GM18868 (cell line): ENCODE measurements at regions not wholly inside any gene's neighbourhood (a gene's known extent, or its start where the extent isn't known, plus 50 kb on each side); places are given as distances from the start of the nearest gene placed in this dataset.

ENCODE experiments used
- ATAC-seq: cut with Tn5 transposase; IDR thresholded peaks from one replicate; pipeline ENCODE4 v1.9.1; 2021; ENCODE audit warnings: mild to moderate bottlenecking, moderate library complexity; ENCODE audit not compliant: unreplicated experiment

GRCh38 chr4:111537871-111538270 is 607.4 kb upstream of the FAM241A start:
- ATAC-seq = no peak

GRCh38 chr4:111540671-111541070 is 604.6 kb upstream of the FAM241A start:
- ATAC-seq = no peak

- no peak for ATAC-seq
Measured at GRCh38 chr4:111542056-111542455, 603.2 kb upstream of the FAM241A start.

- no peak for ATAC-seq
Measured at GRCh38 chr4:111546881-111547280, 598.4 kb upstream of the FAM241A start.

- ATAC-seq = peak; percentile 41
Measured at GRCh38 chr4:111556141-111556781, 589.0 kb upstream of the FAM241A start.

DNA sequence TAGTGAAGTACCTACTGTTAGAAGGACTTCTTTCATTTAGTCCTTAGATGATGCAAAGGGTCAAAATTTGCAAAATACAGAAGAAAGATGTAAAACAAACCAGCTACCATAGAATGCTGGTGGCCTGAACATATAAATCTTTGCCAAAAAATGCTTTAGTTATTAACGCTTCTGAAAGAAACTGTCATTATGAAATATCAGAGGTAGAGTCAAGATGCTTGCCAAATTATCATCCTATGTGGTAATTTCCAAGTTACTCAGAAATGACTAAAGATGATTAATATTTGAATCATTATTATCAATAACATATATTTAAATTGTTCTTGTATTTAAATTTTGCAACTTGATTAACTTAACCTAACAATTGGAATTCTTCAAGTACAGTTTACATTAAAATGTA is 588.4 kb upstream of the FAM241A start:
- no peak for ATAC-seq

GRCh38 chr4:111562826-111563225 is 582.4 kb upstream of the FAM241A start:
- no peak for ATAC-seq

DNA sequence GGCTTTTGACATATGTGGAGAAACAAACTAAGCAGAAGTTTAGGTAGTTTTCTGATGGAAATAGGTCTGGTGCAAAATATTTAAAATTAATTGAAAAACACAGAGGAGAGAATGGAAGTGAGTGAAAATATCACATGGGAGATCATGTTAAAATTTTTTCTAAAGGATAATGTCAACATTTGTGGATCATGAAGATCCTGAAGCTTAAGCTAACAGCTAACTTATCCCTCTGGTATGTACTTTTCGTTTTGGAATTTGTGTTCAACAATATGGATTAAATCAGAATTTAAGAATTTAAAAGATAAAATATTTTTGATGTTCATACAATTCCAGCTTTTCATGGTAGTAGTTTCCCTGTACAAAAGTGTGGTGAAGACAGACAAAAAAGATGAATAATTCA is 572.8 kb upstream of the FAM241A start:
- ATAC-seq = no peak

DNA sequence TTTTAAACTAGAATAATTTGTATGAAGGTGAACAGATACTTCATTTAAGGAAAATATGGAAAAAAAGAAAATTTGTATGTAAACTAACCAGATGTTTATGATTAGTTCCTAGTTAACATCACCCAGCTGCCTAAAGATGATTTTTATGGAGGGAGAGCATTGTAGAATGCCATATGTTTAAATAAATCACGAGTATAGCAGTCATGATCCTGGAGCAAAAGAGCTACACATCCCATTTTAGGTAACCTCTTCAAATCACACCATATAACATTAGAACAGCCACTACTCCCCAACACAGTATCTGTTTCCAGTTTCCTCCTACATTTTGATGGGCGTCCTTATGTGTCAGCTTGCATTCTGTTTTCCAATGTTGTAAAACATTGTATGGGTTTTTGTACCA is 571.9 kb upstream of the FAM241A start:
- ATAC-seq = no peak

DNA sequence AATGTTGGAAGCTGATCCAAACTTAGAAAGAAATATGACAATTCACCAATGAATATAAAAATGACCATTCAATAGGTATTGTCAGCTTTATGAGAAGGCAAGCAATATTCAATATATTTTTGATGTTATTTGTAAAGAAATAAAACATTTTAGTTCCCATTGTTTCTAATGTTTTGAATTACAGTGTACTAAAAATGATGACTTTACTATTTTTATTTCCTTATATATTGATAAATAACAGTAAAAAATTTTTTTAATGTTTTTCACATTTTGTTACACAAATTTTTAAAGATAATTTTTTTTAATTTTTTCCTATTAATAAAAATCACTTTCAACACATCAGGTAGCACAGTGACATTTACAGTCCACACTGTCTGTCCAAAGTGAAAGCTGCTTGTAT is 565.5 kb upstream of the FAM241A start:
- no peak for ATAC-seq

DNA sequence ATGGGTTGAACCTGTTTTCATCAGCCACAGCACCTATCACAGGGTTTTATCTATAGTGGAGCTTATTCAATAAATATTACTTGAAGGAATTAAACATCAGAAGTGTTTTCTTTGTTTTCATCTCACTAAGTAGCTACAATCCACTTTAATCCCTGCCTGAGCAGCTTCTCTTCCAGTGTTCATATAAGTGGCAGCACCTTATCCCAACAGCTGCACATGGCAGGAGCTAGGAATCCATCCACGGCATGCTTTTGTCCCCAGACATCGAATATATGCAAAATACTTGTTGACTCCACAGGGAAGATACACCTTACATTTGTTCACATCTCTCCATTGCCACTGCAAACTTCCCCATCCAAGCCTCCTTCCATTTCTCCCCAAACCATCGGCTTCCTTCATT is 549.8 kb upstream of the FAM241A start:
- ATAC-seq = no peak

DNA sequence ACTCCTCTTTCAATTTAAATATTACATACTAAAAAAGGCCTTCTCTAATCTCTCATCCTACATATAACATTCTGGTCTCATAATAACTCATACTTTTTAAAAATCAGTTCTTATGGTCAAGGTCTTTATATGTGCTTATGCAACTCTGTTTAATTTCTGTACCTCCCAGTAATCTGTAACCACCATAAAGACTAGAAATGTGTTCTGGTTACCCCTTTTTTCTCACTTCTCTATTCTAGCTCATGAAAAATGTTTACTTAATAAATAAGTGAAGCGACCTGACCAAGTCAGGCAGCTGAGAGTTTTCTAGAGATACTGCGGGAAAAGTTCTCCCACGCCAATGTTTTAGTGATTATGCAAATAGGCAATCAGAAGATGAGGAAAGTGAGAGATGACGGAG is 548.8 kb upstream of the FAM241A start:
- peak; percentile 68 for ATAC-seq

DNA sequence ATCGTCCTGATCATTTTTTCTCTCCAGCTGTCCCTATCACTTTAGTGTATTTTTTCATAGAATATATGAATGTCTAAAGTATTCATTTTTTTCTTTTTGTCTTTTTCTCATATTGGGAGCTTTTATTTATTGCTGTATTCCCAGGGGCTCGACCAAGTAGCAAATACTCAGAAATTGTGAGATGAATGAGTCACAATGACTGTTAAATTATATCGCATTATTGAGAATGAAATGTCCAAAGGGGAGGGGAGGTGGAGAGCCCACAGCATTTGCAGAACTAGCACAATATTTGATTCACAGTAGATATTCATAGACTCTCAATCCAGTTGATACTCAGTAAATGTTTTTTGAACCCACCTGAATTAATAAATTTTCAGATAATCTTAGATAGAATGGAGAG is 543.6 kb upstream of the FAM241A start:
- no peak for ATAC-seq

- no peak for ATAC-seq
Measured at GRCh38 chr4:111602848-111603247, 542.4 kb upstream of the FAM241A start.

DNA sequence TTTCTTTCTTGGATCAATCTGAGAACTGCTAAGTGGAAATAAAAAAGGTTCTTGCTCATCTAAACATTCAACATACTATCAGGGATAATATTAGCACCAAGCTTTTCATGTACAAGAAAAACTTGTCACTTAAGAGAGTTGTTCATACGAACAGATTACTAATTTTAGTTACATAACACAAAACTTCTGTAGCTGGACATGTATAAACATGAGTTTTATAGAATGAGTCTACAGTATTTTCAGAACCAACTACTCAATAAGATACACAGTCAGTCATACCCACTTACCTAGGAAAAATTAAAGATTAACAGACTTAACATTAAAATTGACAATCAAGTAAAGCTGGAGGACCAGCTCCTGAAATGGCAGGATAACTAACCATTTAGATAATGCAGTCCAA is 540.1 kb upstream of the FAM241A start:
- no peak for ATAC-seq

GRCh38 chr4:111610681-111611080 is 534.6 kb upstream of the FAM241A start:
- ATAC-seq = no peak

GRCh38 chr4:111618908-111619307 is 526.3 kb upstream of the FAM241A start:
- no peak for ATAC-seq

GRCh38 chr4:111628437-111628836 is 516.8 kb upstream of the FAM241A start:
- no peak for ATAC-seq

DNA sequence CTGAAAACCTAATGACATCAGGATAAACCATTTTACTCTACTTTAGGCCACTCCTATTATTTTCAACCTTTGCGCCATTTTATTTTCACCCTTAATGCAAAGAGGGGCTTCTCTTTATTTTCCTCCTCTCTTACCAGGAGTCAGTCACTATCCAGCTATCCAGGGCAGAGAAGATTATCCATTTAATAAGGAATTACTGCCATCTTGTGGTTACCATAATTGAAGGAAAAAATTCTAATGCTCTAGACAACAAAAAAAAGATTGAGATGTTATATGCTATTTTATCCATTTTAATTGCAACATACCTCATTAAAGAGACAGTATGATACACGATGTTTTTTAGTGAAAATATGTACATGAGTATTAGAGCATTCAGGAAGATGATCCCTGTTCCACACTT is 514.5 kb upstream of the FAM241A start:
- no peak for ATAC-seq

DNA sequence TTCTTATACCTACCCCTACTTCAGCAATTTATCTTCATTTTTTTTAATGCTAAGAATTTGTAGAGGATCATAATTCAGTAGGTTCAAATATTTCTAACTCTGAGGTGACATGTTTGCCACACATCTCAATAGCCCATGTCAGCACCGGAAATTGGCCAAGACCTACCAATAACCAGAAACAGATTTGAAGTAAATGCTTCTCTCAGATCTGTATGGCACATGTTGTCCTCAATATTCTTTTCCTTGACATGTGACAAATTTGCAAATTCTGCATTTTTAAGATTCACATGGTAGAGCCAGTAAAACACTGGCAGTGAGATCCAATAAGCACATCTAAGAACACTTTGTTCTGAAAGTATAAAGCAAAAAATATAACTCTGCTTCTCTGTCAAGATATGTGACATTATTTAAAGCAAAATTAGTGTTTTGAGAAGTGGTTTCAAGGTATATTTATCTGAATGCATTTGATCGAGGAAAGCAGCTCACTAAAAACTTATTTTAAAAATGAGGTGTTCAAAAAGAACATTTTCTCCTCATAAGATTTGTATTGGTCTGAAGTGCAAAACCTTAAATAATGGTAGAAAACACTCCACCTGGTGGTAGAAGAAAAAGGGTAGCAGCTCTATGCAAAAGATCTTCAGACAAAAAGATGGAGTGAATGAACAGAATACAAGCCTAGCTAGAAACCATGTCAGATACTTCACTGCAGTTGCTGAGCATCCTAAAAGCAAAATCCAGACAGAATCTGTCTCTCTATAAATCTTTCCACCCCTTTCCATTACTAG is 513.8 kb upstream of the FAM241A start:
- ATAC-seq = peak; percentile 67

- ATAC-seq = no peak
Measured at GRCh38 chr4:111632641-111633151, 512.6 kb upstream of the FAM241A start.

- ATAC-seq = no peak
Measured at GRCh38 chr4:111633663-111634266, 511.5 kb upstream of the FAM241A start.
